GM12878 (cell line): ENCODE measurements at regions not wholly inside any gene's neighbourhood (a gene's known extent, or its start where the extent isn't known, plus 50 kb on each side); places are given as distances from the start of the nearest gene placed in this dataset.

ENCODE experiments used
- CREB1 ChIP-seq: IDR thresholded peaks from 2 replicates; pipeline ENCODE4 v1.6.1; 2012; ENCODE audit warnings: low read depth, mild to moderate bottlenecking, inconsistent platforms
- EZH2 ChIP-seq: IDR thresholded peaks from 2 replicates; pipeline ENCODE4 v1.6.1; 2012; ENCODE audit warnings: low read depth, mild to moderate bottlenecking, control low read depth, inconsistent platforms, low read length, borderline replicate concordance; ENCODE audit not compliant: control insufficient read depth
- NR2F1 ChIP-seq: fragments of 450-650 bp; conservative IDR thresholded peaks from 2 replicates; pipeline ENCODE4 v1.6.1; 2017; ENCODE audit warnings: mild to moderate bottlenecking
- POLR2AphosphoS2 ChIP-seq: IDR thresholded peaks from 2 replicates; pipeline ENCODE4 v1.6.1; 2011; ENCODE audit warnings: low read depth, mild to moderate bottlenecking, low read length, improper control_type of control experiment, moderate library complexity
- RB1 ChIP-seq: fragments of 450-650 bp; formaldehyde crosslinking; IDR thresholded peaks from 2 replicates; pipeline ENCODE4 v1.6.1; 2017; ENCODE audit warnings: mild to moderate bottlenecking, borderline replicate concordance
- RFX5 ChIP-seq: IDR thresholded peaks from 2 replicates; pipeline ENCODE4 v1.6.1; 2011; ENCODE audit warnings: low read depth, low read length, improper control_type of control experiment
- SMC3 ChIP-seq: IDR thresholded peaks from 2 replicates; pipeline ENCODE4 v1.6.1; 2011; ENCODE audit warnings: low read length, improper control_type of control experiment, borderline replicate concordance
- ZBTB40 ChIP-seq: fragments of 450-650 bp; IDR thresholded peaks from 2 replicates; pipeline ENCODE4 v1.6.1; 2016; ENCODE audit warnings: mild to moderate bottlenecking, moderate library complexity, borderline replicate concordance
- TF ChIP-seq, protein P1 (sequence below): fragments of 450-650 bp; formaldehyde crosslinking; IDR thresholded peaks from 2 replicates; pipeline ENCODE4 v1.4.0; 2020; ENCODE audit warnings: mild to moderate bottlenecking, moderate library complexity

DNA sequence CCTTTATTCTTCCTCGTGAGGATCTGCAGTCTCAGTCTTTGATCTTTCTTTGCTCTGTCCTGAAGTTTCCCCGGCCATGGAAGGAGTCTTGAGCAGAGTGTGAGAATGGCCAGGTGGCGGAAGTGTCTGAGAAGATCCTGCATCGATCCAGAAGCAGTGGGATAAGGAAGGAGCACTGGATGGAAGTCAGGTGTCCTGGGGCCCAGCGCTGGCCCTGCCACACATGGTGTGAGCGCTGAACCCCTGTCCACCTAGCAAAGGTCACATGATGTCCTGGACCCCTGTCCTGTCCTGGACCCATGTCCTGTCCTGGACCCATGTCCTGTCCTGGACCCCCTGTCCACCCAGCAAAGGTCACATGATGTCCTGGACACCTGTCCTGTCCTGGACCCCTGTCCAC is 111.8 kb upstream of the MED13L start (continued):
- TF ChIP-seq, protein P1, sequence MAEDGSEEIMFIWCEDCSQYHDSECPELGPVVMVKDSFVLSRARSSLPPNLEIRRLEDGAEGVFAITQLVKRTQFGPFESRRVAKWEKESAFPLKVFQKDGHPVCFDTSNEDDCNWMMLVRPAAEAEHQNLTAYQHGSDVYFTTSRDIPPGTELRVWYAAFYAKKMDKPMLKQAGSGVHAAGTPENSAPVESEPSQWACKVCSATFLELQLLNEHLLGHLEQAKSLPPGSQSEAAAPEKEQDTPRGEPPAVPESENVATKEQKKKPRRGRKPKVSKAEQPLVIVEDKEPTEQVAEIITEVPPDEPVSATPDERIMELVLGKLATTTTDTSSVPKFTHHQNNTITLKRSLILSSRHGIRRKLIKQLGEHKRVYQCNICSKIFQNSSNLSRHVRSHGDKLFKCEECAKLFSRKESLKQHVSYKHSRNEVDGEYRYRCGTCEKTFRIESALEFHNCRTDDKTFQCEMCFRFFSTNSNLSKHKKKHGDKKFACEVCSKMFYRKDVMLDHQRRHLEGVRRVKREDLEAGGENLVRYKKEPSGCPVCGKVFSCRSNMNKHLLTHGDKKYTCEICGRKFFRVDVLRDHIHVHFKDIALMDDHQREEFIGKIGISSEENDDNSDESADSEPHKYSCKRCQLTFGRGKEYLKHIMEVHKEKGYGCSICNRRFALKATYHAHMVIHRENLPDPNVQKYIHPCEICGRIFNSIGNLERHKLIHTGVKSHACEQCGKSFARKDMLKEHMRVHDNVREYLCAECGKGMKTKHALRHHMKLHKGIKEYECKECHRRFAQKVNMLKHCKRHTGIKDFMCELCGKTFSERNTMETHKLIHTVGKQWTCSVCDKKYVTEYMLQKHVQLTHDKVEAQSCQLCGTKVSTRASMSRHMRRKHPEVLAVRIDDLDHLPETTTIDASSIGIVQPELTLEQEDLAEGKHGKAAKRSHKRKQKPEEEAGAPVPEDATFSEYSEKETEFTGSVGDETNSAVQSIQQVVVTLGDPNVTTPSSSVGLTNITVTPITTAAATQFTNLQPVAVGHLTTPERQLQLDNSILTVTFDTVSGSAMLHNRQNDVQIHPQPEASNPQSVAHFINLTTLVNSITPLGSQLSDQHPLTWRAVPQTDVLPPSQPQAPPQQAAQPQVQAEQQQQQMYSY (CRISPR knock-in tag): no peak
- no peak for TF ChIP-seq NR2F1
- TF ChIP-seq RFX5: no peak
- TF ChIP-seq ZBTB40: no peak
- TF ChIP-seq CREB1: no peak
- TF ChIP-seq EZH2: no peak
- TF ChIP-seq SMC3: no peak
- TF ChIP-seq POLR2AphosphoS2: no peak
- TF ChIP-seq RB1: no peak
